Smooth muscle cell of the brain vasculature (primary cell): ENCODE measurements at regions not wholly inside any gene's neighbourhood (a gene's known extent, or its start where the extent isn't known, plus 50 kb on each side); places are given as distances from the start of the nearest gene placed in this dataset.
"Not testable (repeated sequence)": the region's sequence is repeated elsewhere in the genome, so short reads cannot be mapped to it uniquely, and the experiment has no call there.

ENCODE experiments used
- DNase-seq: peaks from one replicate; pipeline ENCODE4 v3.0.0-alpha.2; 2012; ENCODE audit warnings: low read depth, low spot score

GRCh38 chr13:50386541-50387050, 371.4 kb downstream of the KCNRG start:
- no peak for DNase-seq

GRCh38 chr13:50387051-50387581, 371.9 kb downstream of the KCNRG start:
- DNase-seq = no peak

- no peak for DNase-seq
Measured at GRCh38 chr13:50388481-50388880, 373.2 kb downstream of the KCNRG start.

- no peak for DNase-seq
Measured at GRCh38 chr13:50389726-50390125, 374.5 kb downstream of the KCNRG start.

GRCh38 chr13:50390503-50391248, 375.4 kb downstream of the KCNRG start:
- DNase-seq = no peak

- no peak for DNase-seq
Measured at GRCh38 chr13:50392977-50393376, 377.7 kb downstream of the KCNRG start.

GRCh38 chr13:50393628-50394027, 378.4 kb downstream of the KCNRG start:
- DNase-seq = no peak

- no peak for DNase-seq
Measured at GRCh38 chr13:50396001-50396400, 380.8 kb downstream of the KCNRG start.

- DNase-seq = not testable (repeated sequence)
Measured at GRCh38 chr13:50396618-50397017, 381.4 kb downstream of the KCNRG start.

GRCh38 chr13:50400035-50400726, 384.9 kb downstream of the KCNRG start:
- no peak for DNase-seq

- DNase-seq = no peak
Measured at GRCh38 chr13:50401049-50401505, 385.8 kb downstream of the KCNRG start.

GRCh38 chr13:50401721-50402465, 386.6 kb downstream of the KCNRG start:
- DNase-seq = no peak

- no peak for DNase-seq
Measured at GRCh38 chr13:50403311-50403710, 388.1 kb downstream of the KCNRG start.

GRCh38 chr13:50404116-50404515, 388.9 kb downstream of the KCNRG start:
- DNase-seq = no peak

GRCh38 chr13:50404769-50405168, 389.5 kb downstream of the KCNRG start:
- no peak for DNase-seq

GRCh38 chr13:50406831-50407230, 391.6 kb downstream of the KCNRG start:
- DNase-seq = no peak

- no peak for DNase-seq
Measured at GRCh38 chr13:50408068-50408467, 392.8 kb downstream of the KCNRG start.

GRCh38 chr13:50409220-50409619, 394.0 kb downstream of the KCNRG start:
- DNase-seq = no peak

GRCh38 chr13:50410921-50411746, 395.9 kb downstream of the KCNRG start:
- no peak for DNase-seq

GRCh38 chr13:50412046-50412617, 396.9 kb downstream of the KCNRG start:
- no peak for DNase-seq

GRCh38 chr13:50414640-50415039, 399.4 kb downstream of the KCNRG start:
- no peak for DNase-seq
